ENCODE measurements at regions not wholly inside any gene's neighbourhood (a gene's known extent, or its start where the extent isn't known, plus 50 kb on each side); places are given as distances from the start of the nearest gene placed in this dataset.

DNA sequence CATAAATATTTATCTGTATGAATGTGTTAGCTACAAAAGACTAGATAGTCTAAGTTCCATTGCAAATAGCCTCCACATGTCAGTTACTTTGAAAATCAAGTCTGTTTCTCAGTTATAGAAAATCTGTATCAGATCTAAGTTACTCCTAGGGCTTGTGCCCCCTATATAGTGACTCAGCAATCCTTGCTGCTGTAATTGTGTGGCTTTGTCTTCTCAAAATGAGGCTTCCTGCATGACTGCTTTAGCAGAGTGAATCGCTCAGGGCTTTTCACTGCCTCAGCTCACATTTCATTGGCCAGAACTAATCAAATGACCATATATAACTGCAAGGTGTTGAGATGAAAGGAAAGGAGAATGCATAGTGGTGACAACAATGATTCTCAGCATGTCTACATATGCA lies 552.2 kb upstream of the STXBP6 start:
- TF ChIP-seq, protein P1, sequence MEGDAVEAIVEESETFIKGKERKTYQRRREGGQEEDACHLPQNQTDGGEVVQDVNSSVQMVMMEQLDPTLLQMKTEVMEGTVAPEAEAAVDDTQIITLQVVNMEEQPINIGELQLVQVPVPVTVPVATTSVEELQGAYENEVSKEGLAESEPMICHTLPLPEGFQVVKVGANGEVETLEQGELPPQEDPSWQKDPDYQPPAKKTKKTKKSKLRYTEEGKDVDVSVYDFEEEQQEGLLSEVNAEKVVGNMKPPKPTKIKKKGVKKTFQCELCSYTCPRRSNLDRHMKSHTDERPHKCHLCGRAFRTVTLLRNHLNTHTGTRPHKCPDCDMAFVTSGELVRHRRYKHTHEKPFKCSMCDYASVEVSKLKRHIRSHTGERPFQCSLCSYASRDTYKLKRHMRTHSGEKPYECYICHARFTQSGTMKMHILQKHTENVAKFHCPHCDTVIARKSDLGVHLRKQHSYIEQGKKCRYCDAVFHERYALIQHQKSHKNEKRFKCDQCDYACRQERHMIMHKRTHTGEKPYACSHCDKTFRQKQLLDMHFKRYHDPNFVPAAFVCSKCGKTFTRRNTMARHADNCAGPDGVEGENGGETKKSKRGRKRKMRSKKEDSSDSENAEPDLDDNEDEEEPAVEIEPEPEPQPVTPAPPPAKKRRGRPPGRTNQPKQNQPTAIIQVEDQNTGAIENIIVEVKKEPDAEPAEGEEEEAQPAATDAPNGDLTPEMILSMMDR (IDR thresholded peaks at IDR 0.05; ENCODE audit: insufficient read depth, low read length, poor library complexity, severe bottlenecking): no peak
- Histone ChIP-seq H3K4me3 (replicated peaks; ENCODE audit: low read depth, low read length) (no peak overlapping the region), H3K27me3 (replicated peaks; ENCODE audit: control insufficient read depth, insufficient read depth, low read length) (no peaks in the 10 kb centered on the region), H3K36me3 (ENCODE audit: control insufficient read depth, insufficient read depth, low read length) (no peaks in the 10 kb centered on the region)
- DNase-seq (ENCODE audit: extremely low read depth, insufficient read length): no peak

DNA sequence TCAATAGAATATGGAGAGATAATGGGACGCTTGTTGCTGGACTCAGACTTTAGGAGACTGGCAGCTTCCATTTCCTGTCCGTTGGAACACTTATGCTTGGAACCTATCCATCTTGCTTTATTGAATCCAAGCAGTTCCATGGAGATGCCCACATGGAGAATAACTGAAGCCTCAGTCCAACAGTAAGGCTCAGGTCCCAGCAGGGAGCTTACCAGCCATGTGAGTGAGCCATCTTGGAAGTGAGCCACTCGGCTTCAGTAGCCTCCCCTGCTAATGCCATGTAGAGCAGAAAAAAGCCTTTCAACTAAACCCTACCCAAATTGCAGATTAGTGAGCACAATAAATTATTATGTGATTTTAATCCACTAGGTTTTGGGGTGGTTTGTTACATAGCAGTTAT lies 538.8 kb upstream of the STXBP6 start:
- no peaks in the 10 kb centered on the region for H3K27me3 ChIP-seq (replicated peaks; ENCODE audit: control insufficient read depth, insufficient read depth, low read length)
- DNase-seq (ENCODE audit: extremely low read depth, insufficient read length): no peak
- H3K4me3 ChIP-seq (replicated peaks; ENCODE audit: low read depth, low read length): no peak overlapping the region
- no peaks in the 10 kb centered on the region for H3K36me3 ChIP-seq (ENCODE audit: control insufficient read depth, insufficient read depth, low read length)
- TF ChIP-seq, protein P1 (IDR thresholded peaks at IDR 0.05; ENCODE audit: insufficient read depth, low read length, poor library complexity, severe bottlenecking): no peak

DNA sequence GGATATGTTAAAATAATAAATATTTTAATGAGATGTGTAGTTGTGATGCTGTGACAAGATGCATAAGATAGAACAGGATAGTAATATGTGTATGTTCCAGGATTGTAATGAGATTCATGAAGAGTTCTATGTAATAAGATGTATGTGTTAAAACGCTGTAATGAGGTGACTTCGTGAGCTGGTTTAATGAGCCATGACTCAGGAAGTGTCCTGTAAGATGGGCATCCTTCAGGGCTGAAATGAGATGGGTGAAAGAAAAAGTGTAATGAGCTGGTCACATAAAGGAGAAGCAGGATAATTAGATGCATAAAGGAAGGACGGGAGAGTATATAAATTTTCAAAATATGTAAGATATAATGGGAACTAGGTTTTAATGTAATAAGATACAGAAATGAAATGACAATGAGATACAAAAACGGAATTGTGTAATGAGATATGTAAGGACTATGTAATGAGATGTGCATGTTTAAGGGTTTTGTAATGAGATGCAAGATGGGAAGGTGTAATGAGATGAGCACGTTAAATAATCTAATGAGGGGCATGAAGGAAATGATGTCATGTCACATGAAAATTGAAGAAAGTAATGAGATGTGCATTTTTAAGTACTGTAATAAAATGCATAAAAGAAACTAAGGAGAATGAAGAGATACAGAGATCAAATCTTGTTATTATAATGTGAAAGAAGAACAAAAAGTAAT lies 524.8 kb upstream of the STXBP6 start:
- H3K4me3 ChIP-seq (replicated peaks; ENCODE audit: low read depth, low read length): no peak overlapping the region
- no peaks in the 10 kb centered on the region for H3K27me3 ChIP-seq (replicated peaks; ENCODE audit: control insufficient read depth, insufficient read depth, low read length)
- TF ChIP-seq, protein P1 (IDR thresholded peaks at IDR 0.05; ENCODE audit: insufficient read depth, low read length, poor library complexity, severe bottlenecking): no peak
- no peaks in the 10 kb centered on the region for H3K36me3 ChIP-seq (ENCODE audit: control insufficient read depth, insufficient read depth, low read length)
- DNase-seq (ENCODE audit: extremely low read depth, insufficient read length): no peak

DNA sequence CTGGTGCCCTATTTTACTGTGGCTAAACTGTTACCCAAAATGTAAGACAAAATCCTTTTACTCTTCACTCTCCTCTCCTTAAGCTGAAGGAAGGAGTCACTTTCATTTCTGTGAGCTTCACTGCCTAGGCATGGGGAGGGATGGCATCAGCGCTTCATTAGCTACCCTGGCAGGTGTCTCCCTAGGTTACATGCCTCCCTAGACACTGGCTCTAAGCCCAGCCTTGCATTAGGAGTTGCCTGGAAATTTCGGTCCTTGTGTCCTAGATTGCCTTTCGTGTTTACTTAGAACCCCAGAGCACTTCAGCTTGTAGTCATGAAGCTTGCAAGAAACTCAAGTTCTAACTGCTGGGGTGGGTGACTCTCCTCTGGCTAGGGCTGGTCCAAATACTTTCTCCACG lies 520.5 kb upstream of the STXBP6 start:
- DNase-seq (ENCODE audit: extremely low read depth, insufficient read length): no peak
- Histone ChIP-seq H3K27me3 (replicated peaks; ENCODE audit: control insufficient read depth, insufficient read depth, low read length) (no peaks in the 10 kb centered on the region), H3K36me3 (ENCODE audit: control insufficient read depth, insufficient read depth, low read length) (no peaks in the 10 kb centered on the region), H3K4me3 (replicated peaks; ENCODE audit: low read depth, low read length) (no peak overlapping the region)
- TF ChIP-seq, protein P1 (IDR thresholded peaks at IDR 0.05; ENCODE audit: insufficient read depth, low read length, poor library complexity, severe bottlenecking): no peak

DNA sequence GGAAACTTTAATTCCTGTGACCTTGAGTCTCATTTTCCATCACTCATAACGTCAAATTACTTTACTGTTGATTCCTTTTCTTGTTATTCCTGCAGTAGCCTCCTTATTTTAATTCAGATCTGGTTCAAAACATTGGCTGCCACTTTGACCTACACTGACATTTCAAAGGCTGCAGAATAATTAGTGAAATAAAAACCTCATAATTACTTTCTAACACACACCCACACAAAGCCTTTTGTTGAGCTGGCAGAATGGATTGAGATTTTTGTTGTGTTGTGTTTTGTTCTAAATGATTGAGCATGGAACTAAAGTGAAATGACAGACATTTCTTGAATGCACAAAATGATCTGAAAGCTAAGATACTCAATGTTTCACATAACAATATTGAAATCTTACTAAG lies 507.5 kb upstream of the STXBP6 start:
- Histone ChIP-seq H3K27me3 (replicated peaks; ENCODE audit: control insufficient read depth, insufficient read depth, low read length) (no peaks in the 10 kb centered on the region), H3K36me3 (ENCODE audit: control insufficient read depth, insufficient read depth, low read length) (no peaks in the 10 kb centered on the region), H3K4me3 (replicated peaks; ENCODE audit: low read depth, low read length) (no peak overlapping the region)
- TF ChIP-seq, protein P1 (IDR thresholded peaks at IDR 0.05; ENCODE audit: insufficient read depth, low read length, poor library complexity, severe bottlenecking): no peak
- DNase-seq (ENCODE audit: extremely low read depth, insufficient read length): no peak

DNA sequence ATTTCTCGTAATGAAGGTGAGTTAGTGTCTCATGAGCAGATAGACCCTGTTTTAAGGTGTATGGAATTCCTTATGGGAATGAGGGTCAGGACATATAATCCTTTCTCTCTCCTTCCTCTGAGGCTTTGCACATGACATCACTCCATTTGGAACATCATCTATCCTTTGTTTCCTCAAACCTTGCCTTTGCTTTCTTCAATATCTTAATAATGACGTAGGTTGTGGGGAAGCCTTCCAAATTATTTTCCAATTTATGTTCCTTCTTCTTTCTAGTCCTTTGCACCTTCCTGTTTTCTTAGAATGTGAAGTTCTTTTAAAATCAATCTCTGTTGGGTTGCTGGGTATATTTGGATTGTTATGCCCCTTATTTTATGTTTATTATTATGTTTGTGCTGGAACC lies 502.9 kb upstream of the STXBP6 start:
- no peak overlapping the region for H3K4me3 ChIP-seq (replicated peaks; ENCODE audit: low read depth, low read length)
- TF ChIP-seq, protein P1 (IDR thresholded peaks at IDR 0.05; ENCODE audit: insufficient read depth, low read length, poor library complexity, severe bottlenecking): no peak
- no peaks in the 10 kb centered on the region for H3K27me3 ChIP-seq (replicated peaks; ENCODE audit: control insufficient read depth, insufficient read depth, low read length)
- no peaks in the 10 kb centered on the region for H3K36me3 ChIP-seq (ENCODE audit: control insufficient read depth, insufficient read depth, low read length)
- no peak for DNase-seq (ENCODE audit: extremely low read depth, insufficient read length)

All from GM06990 (cell line).